ENCODE measurements at regions not wholly inside any gene's neighbourhood (a gene's known extent, or its start where the extent isn't known, plus 50 kb on each side); places are given as distances from the start of the nearest gene placed in this dataset.

DNA sequence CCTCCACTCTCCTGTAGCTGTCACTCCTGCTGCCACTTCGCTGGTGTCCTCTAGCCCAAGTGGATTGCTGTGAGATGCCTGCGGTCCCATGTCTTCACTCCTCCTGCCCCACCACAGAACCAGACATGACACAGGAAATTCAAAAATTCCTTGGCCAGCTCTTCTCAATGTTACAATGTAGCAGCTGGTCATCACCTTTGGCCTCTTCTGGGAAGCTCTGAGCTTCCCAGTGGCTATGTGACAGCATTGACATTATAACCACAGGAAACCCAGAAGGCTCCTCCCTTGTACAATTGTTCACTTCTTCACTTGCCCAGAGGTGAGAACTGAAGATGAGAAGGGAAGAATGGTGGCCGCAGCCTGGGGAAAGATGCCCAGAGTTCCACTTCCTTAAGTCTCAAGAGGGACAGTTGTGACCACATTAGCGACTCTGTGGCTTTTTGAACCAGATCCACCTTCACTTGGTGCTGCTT is 76.1 kb upstream of the NAA20 start:
- 56 to 70% (median 61%) methylated on average over 4 of the region's 4 CpGs for WGBS, 4 donors
- ATAC-seq (peak in 3 of 4 donors; percentile 9 to 23 (median 10)), DNase-seq (no peak)
- Histone ChIP-seq H3K36me3 (peaks cover 0 to 60% (median 11%) of the 10 kb centered on the region in 9 donors), H3K9me3 (no peaks in the 10 kb centered on the region), H3K4me3 (no peak overlapping the region), H3K27me3 (no peaks in the 10 kb centered on the region), H3K4me1 (peaks cover 7 to 100% (median 79%) of the 10 kb centered on the region in 12 donors), H3K27ac (peak overlapping the region in 11 of 12 donors; percentile 11 to 82 (median 41))
- intact Hi-C loops (cut with DNase I): loop anchor here in 1 of 10 donors (5.0 kb wide), 1 partner anchor 36 kb away; no protein-coding TSS in a partner anchor
- TF ChIP-seq, protein P1, sequence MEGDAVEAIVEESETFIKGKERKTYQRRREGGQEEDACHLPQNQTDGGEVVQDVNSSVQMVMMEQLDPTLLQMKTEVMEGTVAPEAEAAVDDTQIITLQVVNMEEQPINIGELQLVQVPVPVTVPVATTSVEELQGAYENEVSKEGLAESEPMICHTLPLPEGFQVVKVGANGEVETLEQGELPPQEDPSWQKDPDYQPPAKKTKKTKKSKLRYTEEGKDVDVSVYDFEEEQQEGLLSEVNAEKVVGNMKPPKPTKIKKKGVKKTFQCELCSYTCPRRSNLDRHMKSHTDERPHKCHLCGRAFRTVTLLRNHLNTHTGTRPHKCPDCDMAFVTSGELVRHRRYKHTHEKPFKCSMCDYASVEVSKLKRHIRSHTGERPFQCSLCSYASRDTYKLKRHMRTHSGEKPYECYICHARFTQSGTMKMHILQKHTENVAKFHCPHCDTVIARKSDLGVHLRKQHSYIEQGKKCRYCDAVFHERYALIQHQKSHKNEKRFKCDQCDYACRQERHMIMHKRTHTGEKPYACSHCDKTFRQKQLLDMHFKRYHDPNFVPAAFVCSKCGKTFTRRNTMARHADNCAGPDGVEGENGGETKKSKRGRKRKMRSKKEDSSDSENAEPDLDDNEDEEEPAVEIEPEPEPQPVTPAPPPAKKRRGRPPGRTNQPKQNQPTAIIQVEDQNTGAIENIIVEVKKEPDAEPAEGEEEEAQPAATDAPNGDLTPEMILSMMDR (IDR thresholded peaks at IDR 0.05): no peak
- no peak for TF ChIP-seq POLR2A (IDR thresholded peaks at IDR 0.05)

DNA sequence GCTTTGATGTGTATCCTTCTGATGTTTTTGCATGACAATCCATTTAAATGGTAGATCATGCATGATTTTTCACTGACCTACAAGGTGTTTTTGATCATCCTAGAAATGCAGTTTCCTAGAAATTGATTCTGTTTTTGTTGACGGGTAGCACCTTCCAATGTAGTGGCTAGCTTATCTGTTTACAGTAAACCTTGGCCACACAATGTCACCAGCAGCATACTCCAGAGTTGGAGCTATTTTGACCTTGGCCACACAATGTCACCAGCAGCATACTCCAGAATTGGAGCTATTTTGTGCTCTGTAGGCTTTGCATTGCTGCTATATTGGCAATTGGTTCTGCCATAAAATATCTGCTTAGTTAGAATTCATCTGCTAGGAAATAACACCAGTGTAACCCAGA is 74.6 kb upstream of the NAA20 start:
- Histone ChIP-seq H3K36me3 (peaks cover 0 to 54% (median 14%) of the 10 kb centered on the region in 9 donors), H3K9me3 (no peaks in the 10 kb centered on the region), H3K27me3 (no peaks in the 10 kb centered on the region), H3K27ac (peak overlapping the region in 10 of 12 donors; percentile 16 to 82 (median 59)), H3K4me1 (peaks cover 12 to 100% (median 83%) of the 10 kb centered on the region in 12 donors), H3K4me3 (no peak overlapping the region)
- no peak for DNase-seq
- intact Hi-C loops (cut with DNase I): loop anchor here in 1 of 10 donors (5.0 kb wide), 1 partner anchor 35 kb away; no protein-coding TSS in a partner anchor
- 32 to 53% (median 47%) methylated on average over 1 of the region's 1 CpG for WGBS, 4 donors
- peak in 1 of 4 donors; percentile 30 for ATAC-seq
- no peak for TF ChIP-seq POLR2A (IDR thresholded peaks at IDR 0.05)
- TF ChIP-seq, protein P1 (IDR thresholded peaks at IDR 0.05): no peak

DNA sequence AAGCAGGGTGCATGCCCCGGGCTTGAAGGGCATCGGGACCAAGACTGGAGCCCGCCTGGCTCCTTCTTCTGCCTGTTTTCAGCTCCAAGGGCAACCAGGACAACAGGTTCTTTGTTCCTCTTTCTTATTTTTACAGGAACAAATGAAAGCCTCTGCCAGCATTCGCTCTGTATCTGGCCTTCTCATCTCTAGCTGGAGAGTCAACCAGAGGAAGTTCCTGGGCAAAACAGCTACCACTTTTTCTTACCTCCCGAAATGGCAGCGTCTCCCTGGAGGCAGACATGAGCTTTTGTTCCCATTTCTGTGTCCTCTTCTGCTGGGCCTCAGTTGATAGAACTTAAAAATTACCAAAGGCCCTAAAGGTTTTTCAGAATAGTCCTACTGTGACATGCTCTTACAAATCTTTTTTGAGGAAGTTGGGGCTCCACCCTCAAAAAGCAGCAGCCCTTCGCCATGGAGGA is 74.1 kb upstream of the NAA20 start:
- peaks cover 12 to 100% (median 81%) of the 10 kb centered on the region in 12 donors for H3K4me1 ChIP-seq
- intact Hi-C loops (cut with DNase I): loop anchor here in 1 of 10 donors (5.0 kb wide), 1 partner anchor 34 kb away; no protein-coding TSS in a partner anchor
- peak overlapping the region in 11 of 12 donors; percentile 13 to 82 (median 58) for H3K27ac ChIP-seq
- no peak overlapping the region for H3K4me3 ChIP-seq
- WGBS, 4 donors: 64 to 71% (median 69%) methylated on average over 7 of the region's 7 CpGs
- TF ChIP-seq, protein P1 (IDR thresholded peaks at IDR 0.05): no peak
- TF ChIP-seq POLR2A (IDR thresholded peaks at IDR 0.05): no peak
- DNase-seq (no peak), ATAC-seq (peak in 2 of 4 donors; percentile 8 to 14)
- no peaks in the 10 kb centered on the region for H3K27me3 ChIP-seq
- no peaks in the 10 kb centered on the region for H3K9me3 ChIP-seq
- peaks cover 0 to 58% (median 19%) of the 10 kb centered on the region in 9 donors for H3K36me3 ChIP-seq

- H3K36me3 ChIP-seq: peaks cover 0 to 60% (median 36%) of the 10 kb centered on the region in 9 donors
- TF ChIP-seq, protein P1 (IDR thresholded peaks at IDR 0.05): no peak
- no peak for TF ChIP-seq POLR2A (IDR thresholded peaks at IDR 0.05)
- ATAC-seq: peak; percentile 33 to 69 (median 62)
- H3K27ac ChIP-seq: peak overlapping the region; percentile 41 to 90 (median 76)
- peaks cover 12 to 85% (median 67%) of the 10 kb centered on the region in 12 donors for H3K4me1 ChIP-seq
- H3K27me3 ChIP-seq: no peaks in the 10 kb centered on the region
- H3K4me3 ChIP-seq: no peak overlapping the region
- H3K9me3 ChIP-seq: no peaks in the 10 kb centered on the region
- DNase-seq: no peak
- 38 to 52% (median 46%) methylated on average over 4 of the region's 4 CpGs for WGBS, 4 donors
- intact Hi-C loops (cut with DNase I): loop anchor here in 2 of 10 donors (5.0 kb wide), 2 partner anchors 32 to 37 kb away; no protein-coding TSS in a partner anchor
These were observed 72.2 kb upstream of the NAA20 start for GRCh38 chr20:19944772-19945459.

Measured in heart left ventricle (tissue), 16 donors.